Left lung (tissue), 4 donors: ENCODE measurements at regions not wholly inside any gene's neighbourhood (a gene's known extent, or its start where the extent isn't known, plus 50 kb on each side); places are given as distances from the start of the nearest gene placed in this dataset.

Source experiments
- ATAC-seq: fragments of 200-7000 bp; cut with Tn5 transposase; one replicate; pipeline ENCODE4 v1.9.1; 2020; ENCODE audit warnings: moderate library complexity
- DNase-seq, 4 donors: peaks; one replicate each; pipeline ENCODE4 v3.0.0-alpha.2; 2013 to 2020
- H3K27ac ChIP-seq, 2 donors: fragments of 200-600 bp; sonication (generic) in 1 of 2; one replicate each; pipeline versions ENCODE4 v1.5.0 to v1.8.0; 2020 to 2021
- H3K27me3 ChIP-seq, 2 donors: fragments of 200-600 bp; sonication (generic) in 1 of 2; one replicate each; pipeline versions ENCODE4 v1.5.0 to v1.8.0; 2020 to 2021
- H3K36me3 ChIP-seq, 2 donors: fragments of 200-600 bp; sonication (generic) in 1 of 2; one replicate each; pipeline versions ENCODE4 v1.5.0 to v1.8.0; 2020 to 2021
- H3K4me1 ChIP-seq, 2 donors: fragments of 200-600 bp; one replicate each; pipeline ENCODE4 v1.8.0; 2021
- H3K4me3 ChIP-seq, 2 donors: fragments of 200-600 bp; sonication (generic) in 1 of 2; one replicate each; pipeline versions ENCODE4 v1.5.0 to v1.8.0; 2020 to 2021; ENCODE audit warnings: mild to moderate bottlenecking in 1 of 2
- H3K9me3 ChIP-seq, 2 donors: fragments of 200-600 bp; sonication (generic) in 1 of 2; one replicate each; pipeline versions ENCODE4 v1.5.0 to v1.8.0; 2020 to 2021
- CTCF ChIP-seq, 2 donors: fragments of 200-600 bp; sonication (generic) in 1 of 2; IDR thresholded peaks; one replicate each; pipeline versions ENCODE4 v1.5.0 to v1.8.0; 2021; ENCODE audit warnings: antibody characterized with exemption in 2 of 2
- intact Hi-C, 2 donors: fragments of 100-400 bp; cut with DNase I; formaldehyde crosslinking; loops; one replicate each; pipeline versions ENCODE4 v1.11.2 to v1.14.2; 2022
- donor health status: DM: no; HTN: yes; CAD: no.
- donor health status: DM: no; HTN: no; CAD: no.

- TF ChIP-seq CTCF (IDR thresholded peaks at IDR 0.05), result no peak
- no peak overlapping the region for H3K4me3 ChIP-seq
- H3K27ac ChIP-seq, result no peak overlapping the region
- H3K36me3 ChIP-seq, result no peaks in the 10 kb centered on the region
- ATAC-seq (no peak), DNase-seq (no peak)
- intact Hi-C loops, result no loop called here
- H3K27me3 ChIP-seq, result no peaks in the 10 kb centered on the region
- no peaks in the 10 kb centered on the region for H3K9me3 ChIP-seq
- no peaks in the 10 kb centered on the region for H3K4me1 ChIP-seq
Observed at GRCh38 chr9:3698076-3698475, 172.3 kb upstream of the RFX3 start.

- no peaks in the 10 kb centered on the region for H3K4me1 ChIP-seq
- no peak for TF ChIP-seq CTCF (IDR thresholded peaks at IDR 0.05)
- no peak for ATAC-seq
- H3K27ac ChIP-seq, result no peak overlapping the region
- H3K36me3 ChIP-seq, result no peaks in the 10 kb centered on the region
- H3K9me3 ChIP-seq, result no peaks in the 10 kb centered on the region
- intact Hi-C loops, result no loop called here
- no peak overlapping the region for H3K4me3 ChIP-seq
- H3K27me3 ChIP-seq, result no peaks in the 10 kb centered on the region
- no peak for DNase-seq
Observed at GRCh38 chr9:3696368-3696767, 170.6 kb upstream of the RFX3 start.

- Histone ChIP-seq H3K4me3 (no peak overlapping the region), H3K36me3 (no peaks in the 10 kb centered on the region), H3K9me3 (no peaks in the 10 kb centered on the region), H3K27ac (no peak overlapping the region), H3K27me3 (no peaks in the 10 kb centered on the region), H3K4me1 (no peaks in the 10 kb centered on the region)
- intact Hi-C loops, result no loop called here
- ATAC-seq, result no peak
- no peak for TF ChIP-seq CTCF (IDR thresholded peaks at IDR 0.05)
- DNase-seq, result no peak
Observed at GRCh38 chr9:3692606-3693005, 166.8 kb upstream of the RFX3 start.

- Histone ChIP-seq H3K4me1 (no peaks in the 10 kb centered on the region), H3K4me3 (no peak overlapping the region), H3K9me3 (no peaks in the 10 kb centered on the region), H3K36me3 (no peaks in the 10 kb centered on the region), H3K27me3 (no peaks in the 10 kb centered on the region), H3K27ac (no peak overlapping the region)
- intact Hi-C loops, result no loop called here
- no peak for TF ChIP-seq CTCF (IDR thresholded peaks at IDR 0.05)
- DNase-seq (no peak), ATAC-seq (no peak)
Observed at GRCh38 chr9:3689555-3689954, 163.8 kb upstream of the RFX3 start.

DNA sequence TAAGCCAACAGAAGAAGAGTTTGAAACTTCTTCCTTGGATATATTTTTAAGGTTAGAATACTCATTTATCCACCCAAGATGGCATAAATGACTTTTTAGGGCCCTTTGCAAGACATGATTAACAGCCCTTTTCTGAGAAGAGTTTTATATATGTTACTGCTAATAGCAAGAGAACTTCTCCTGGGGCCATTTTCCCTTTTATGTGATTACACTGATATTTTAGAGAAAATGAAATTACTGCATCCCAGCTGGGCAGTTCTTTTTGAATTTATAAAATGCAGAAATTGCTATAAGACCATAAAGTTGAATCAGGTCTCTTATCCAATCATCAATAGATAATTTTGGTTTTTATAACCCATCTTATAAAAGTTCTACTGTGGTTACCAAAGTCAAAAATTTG is 161.3 kb upstream of the RFX3 start:
- intact Hi-C loops, result no loop called here
- no peak for TF ChIP-seq CTCF (IDR thresholded peaks at IDR 0.05)
- no peaks in the 10 kb centered on the region for H3K36me3 ChIP-seq
- ATAC-seq (no peak), DNase-seq (no peak)
- no peaks in the 10 kb centered on the region for H3K27me3 ChIP-seq
- H3K4me1 ChIP-seq, result no peaks in the 10 kb centered on the region
- H3K27ac ChIP-seq, result no peak overlapping the region
- no peak overlapping the region for H3K4me3 ChIP-seq
- H3K9me3 ChIP-seq, result no peaks in the 10 kb centered on the region
